Osteocyte (in vitro differentiated cells): ENCODE measurements at regions not wholly inside any gene's neighbourhood (a gene's known extent, or its start where the extent isn't known, plus 50 kb on each side); places are given as distances from the start of the nearest gene placed in this dataset.

Experiments used
- DNase-seq: peaks from one replicate; pipeline ENCODE4 v3.0.0; 2021; ENCODE audit warnings: mixed read lengths; ENCODE audit not compliant: unreplicated experiment; ENCODE audit errors: extremely low spot score
- H3K27ac Mint-ChIP-seq: one replicate; pipeline ENCODE4 v1.8.0; 2021; ENCODE audit warnings: mild to moderate bottlenecking, mixed read lengths; ENCODE audit not compliant: unreplicated experiment
- H3K27me3 Mint-ChIP-seq: one replicate; pipeline ENCODE4 v1.8.0; 2021; ENCODE audit warnings: mixed read lengths; ENCODE audit not compliant: unreplicated experiment
- H3K36me3 Mint-ChIP-seq: one replicate; pipeline ENCODE4 v1.8.0; 2021; ENCODE audit warnings: mixed read lengths; ENCODE audit not compliant: unreplicated experiment
- H3K4me1 Mint-ChIP-seq: one replicate; pipeline ENCODE4 v1.8.0; 2021; ENCODE audit warnings: mixed read lengths; ENCODE audit not compliant: unreplicated experiment
- H3K4me3 Mint-ChIP-seq: one replicate; pipeline ENCODE4 v1.8.0; 2021; ENCODE audit warnings: mild to moderate bottlenecking, moderate library complexity, mixed read lengths; ENCODE audit not compliant: unreplicated experiment
- H3K9me3 Mint-ChIP-seq: one replicate; pipeline ENCODE4 v1.8.0; 2021; ENCODE audit warnings: mixed read lengths; ENCODE audit not compliant: unreplicated experiment
- TF ChIP-seq, protein P1 (sequence below): fragments of 200-600 bp; sonication (generic); IDR thresholded peaks from 2 replicates; pipeline ENCODE4 v1.5.0; 2021; ENCODE audit warnings: antibody characterized with exemption, mild to moderate bottlenecking, moderate library complexity

DNA sequence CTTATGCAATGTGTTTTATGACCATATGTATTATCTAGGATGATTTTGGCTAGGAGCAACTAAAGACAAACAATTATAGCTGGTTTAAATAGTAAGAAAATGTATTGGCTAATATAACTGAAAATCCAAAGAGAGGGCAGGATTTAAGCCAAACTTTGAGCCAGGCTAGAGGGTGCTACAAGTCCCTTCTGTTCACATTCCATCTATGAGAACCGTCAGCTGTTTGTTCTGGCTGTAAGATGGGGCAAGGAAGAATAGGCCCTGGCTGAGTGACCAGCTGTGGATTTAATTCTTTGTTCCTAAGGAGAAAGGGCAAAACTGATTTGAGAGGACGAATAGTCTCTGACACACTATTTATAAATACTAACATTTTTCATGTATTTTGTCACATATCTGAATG, 79.2 kb upstream of the UGT8 start:
- no peak for DNase-seq
- peaks cover 16% of the 10 kb centered on the region for H3K9me3 Mint-ChIP-seq
- H3K4me1 Mint-ChIP-seq = no peaks in the 10 kb centered on the region
- H3K27ac Mint-ChIP-seq = no peak overlapping the region
- no peaks in the 10 kb centered on the region for H3K36me3 Mint-ChIP-seq
- TF ChIP-seq, protein P1, sequence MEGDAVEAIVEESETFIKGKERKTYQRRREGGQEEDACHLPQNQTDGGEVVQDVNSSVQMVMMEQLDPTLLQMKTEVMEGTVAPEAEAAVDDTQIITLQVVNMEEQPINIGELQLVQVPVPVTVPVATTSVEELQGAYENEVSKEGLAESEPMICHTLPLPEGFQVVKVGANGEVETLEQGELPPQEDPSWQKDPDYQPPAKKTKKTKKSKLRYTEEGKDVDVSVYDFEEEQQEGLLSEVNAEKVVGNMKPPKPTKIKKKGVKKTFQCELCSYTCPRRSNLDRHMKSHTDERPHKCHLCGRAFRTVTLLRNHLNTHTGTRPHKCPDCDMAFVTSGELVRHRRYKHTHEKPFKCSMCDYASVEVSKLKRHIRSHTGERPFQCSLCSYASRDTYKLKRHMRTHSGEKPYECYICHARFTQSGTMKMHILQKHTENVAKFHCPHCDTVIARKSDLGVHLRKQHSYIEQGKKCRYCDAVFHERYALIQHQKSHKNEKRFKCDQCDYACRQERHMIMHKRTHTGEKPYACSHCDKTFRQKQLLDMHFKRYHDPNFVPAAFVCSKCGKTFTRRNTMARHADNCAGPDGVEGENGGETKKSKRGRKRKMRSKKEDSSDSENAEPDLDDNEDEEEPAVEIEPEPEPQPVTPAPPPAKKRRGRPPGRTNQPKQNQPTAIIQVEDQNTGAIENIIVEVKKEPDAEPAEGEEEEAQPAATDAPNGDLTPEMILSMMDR = no peak
- H3K4me3 Mint-ChIP-seq = no peak overlapping the region
- H3K27me3 Mint-ChIP-seq = no peaks in the 10 kb centered on the region

DNA sequence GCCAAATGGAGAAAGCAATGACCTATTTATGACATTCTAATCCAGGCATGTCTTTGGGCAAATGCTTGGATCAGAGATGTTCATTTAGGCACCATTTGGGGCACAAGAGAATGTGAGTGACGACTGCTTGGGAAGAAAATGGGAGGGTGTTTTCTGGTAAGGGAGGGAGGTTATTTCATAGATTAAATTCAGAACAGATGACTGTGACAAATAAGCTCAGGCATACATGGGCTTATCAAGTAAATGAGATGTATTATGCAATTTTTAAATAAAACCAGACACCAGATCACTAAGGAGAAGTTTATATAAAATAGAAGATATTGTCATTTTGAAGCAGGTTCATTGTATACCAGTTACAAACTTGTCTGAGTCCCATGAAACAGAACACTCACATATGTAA, 71.4 kb upstream of the UGT8 start:
- DNase-seq = no peak
- TF ChIP-seq, protein P1 = no peak
- H3K27me3 Mint-ChIP-seq = peaks cover 20% of the 10 kb centered on the region
- H3K4me3 Mint-ChIP-seq = no peak overlapping the region
- no peaks in the 10 kb centered on the region for H3K4me1 Mint-ChIP-seq
- no peaks in the 10 kb centered on the region for H3K36me3 Mint-ChIP-seq
- no peak overlapping the region for H3K27ac Mint-ChIP-seq
- H3K9me3 Mint-ChIP-seq = peaks cover 11% of the 10 kb centered on the region

DNA sequence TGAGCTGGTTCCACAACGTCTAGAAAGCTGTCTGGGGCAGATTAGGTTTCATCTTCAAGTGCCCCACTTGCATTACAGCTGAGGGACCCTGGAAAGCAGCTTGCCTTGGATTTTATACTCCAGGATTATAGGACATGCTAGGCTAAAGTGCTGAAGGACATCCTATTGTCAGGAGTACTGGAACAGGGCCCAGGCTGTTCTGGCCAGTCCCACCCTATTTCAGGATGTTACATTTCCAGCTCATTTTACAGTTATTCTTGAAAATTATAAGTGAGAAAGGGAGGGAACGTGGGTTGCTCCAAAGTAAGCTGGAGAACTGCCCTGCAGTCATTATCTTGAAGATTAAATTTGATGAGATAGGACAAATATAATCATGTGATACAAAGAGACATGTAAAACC, 71.0 kb upstream of the UGT8 start:
- Mint-ChIP-seq H3K9me3 (peaks cover 11% of the 10 kb centered on the region), H3K36me3 (no peaks in the 10 kb centered on the region), H3K4me1 (no peaks in the 10 kb centered on the region), H3K27me3 (peaks cover 20% of the 10 kb centered on the region), H3K27ac (no peak overlapping the region), H3K4me3 (no peak overlapping the region)
- no peak for DNase-seq
- TF ChIP-seq, protein P1 = no peak

DNA sequence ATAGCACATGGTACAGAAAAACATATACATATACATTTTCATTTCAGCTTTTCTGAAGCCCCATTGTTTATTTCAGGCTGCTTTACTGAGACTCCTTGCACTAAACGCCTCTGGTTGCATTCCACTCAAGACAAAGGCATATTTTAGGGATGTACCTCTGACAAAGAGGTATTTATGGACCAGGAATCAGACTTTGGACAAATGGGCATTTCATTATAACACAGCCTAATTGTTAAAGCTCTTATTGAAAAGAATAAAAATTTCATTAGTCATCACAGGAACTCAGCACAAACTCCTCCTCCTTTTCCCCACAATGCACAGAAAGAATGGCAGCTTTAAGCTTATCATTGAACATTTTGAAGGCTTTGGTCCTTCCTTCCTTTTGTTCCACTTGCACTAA, 62.9 kb upstream of the UGT8 start:
- Mint-ChIP-seq H3K9me3 (no peaks in the 10 kb centered on the region), H3K4me1 (no peaks in the 10 kb centered on the region), H3K27ac (no peak overlapping the region), H3K36me3 (no peaks in the 10 kb centered on the region), H3K27me3 (peaks cover 39% of the 10 kb centered on the region), H3K4me3 (no peak overlapping the region)
- DNase-seq = no peak
- TF ChIP-seq, protein P1 = no peak

DNA sequence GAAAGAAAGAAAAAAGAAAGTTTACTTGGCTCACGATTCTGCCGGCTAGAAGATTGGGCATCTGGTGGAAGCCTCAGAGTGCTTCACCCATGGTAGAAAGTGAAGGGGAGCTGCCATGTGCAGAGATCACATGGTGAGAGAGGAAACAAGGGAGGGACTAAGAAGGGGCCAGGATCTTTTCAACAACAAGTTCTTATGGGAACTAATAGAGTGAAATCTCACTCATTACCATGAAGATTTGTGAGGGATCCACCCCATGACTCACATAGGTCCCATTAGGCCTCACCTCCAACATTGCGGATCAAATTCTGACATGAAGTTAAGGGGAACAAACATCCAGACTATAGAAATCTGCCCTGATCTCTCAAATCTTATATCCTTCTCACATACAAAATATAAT, 61.3 kb upstream of the UGT8 start:
- H3K27me3 Mint-ChIP-seq = peaks cover 30% of the 10 kb centered on the region
- no peak overlapping the region for H3K4me3 Mint-ChIP-seq
- H3K4me1 Mint-ChIP-seq = no peaks in the 10 kb centered on the region
- H3K9me3 Mint-ChIP-seq = no peaks in the 10 kb centered on the region
- no peaks in the 10 kb centered on the region for H3K36me3 Mint-ChIP-seq
- no peak for DNase-seq
- TF ChIP-seq, protein P1 = no peak
- no peak overlapping the region for H3K27ac Mint-ChIP-seq
